A549 (cell line): ENCODE measurements at regions not wholly inside any gene's neighbourhood (a gene's known extent, or its start where the extent isn't known, plus 50 kb on each side); places are given as distances from the start of the nearest gene placed in this dataset.

ENCODE experiments used
- ATAC-seq, 2 experiments: fragments of 200-7000 bp in 1 of 2; fragments of >200 bp in 1 of 2; cut with Nextera tagmentation in 1 of 2; cut with Tn5 transposase in 1 of 2; 3 replicates each; pipeline versions ENCODE4 v1.8.0 to v1.9.1; 2018 to 2020; ENCODE audit warnings: mild to moderate bottlenecking in 1 of 2, moderate library complexity in 1 of 2
- CTCF ChIA-PET: fragments of 300-600 bp; sonication (Branson Sonifier 250); formaldehyde crosslinking; extraction: SDS; loops from one replicate; lab custom pipeline; 2021; ENCODE audit warnings: antibody characterized with exemption, inconsistent platforms; lab: Yijun Ruan, JAX
- POLR2A ChIA-PET: fragments of 350-600 bp; formaldehyde crosslinking; extraction: SDS; loops from one replicate; lab custom pipeline; 2021; ENCODE audit warnings: antibody characterized with exemption, inconsistent platforms; lab: Yijun Ruan, JAX
- DNase-seq, 2 experiments: peaks; one replicate each; pipeline versions ENCODE4 v3.0.0 to v3.0.0-alpha.2; 2011 to 2016; ENCODE audit warnings: low read depth in 1 of 2, low spot score in 1 of 2
- FAIRE-seq: peaks from 2 replicates; lab custom pipeline; 2011; peaks lifted over from hg19 to GRCh38; lab: Jason Lieb, UNC
- H3K27ac ChIP-seq, 2 experiments: fragments of >200 bp; sonication (Bioruptor Twin); formaldehyde crosslinking; 3 replicates each; pipeline ENCODE4 v1.5.1; 2016 to 2017
- H3K4me1 ChIP-seq: fragments of >200 bp; sonication (Bioruptor Twin); formaldehyde crosslinking; 3 replicates; pipeline ENCODE4 v1.6.1; 2016
- H3K4me2 ChIP-seq: fragments of >200 bp; sonication (Bioruptor Twin); formaldehyde crosslinking; 3 replicates; pipeline ENCODE4 v1.6.1; 2016
- H3K4me3 ChIP-seq: fragments of >200 bp; sonication (Bioruptor Twin); formaldehyde crosslinking; 3 replicates; pipeline ENCODE4 v1.5.1; 2016
- H3K9me3 ChIP-seq: fragments of >200 bp; sonication (Bioruptor Twin); formaldehyde crosslinking; 3 replicates; pipeline ENCODE4 v1.6.1; 2016
- CEBPB ChIP-seq, 2 experiments: fragments of >200 bp in 1 of 2; sonication (Bioruptor Twin) in 1 of 2; formaldehyde crosslinking in 1 of 2; IDR thresholded peaks; 2 replicates each; pipeline ENCODE4 v1.6.1; 2012 to 2016
- EHF ChIP-seq: fragments of 250-450 bp; sonication (Bioruptor Pico); IDR thresholded peaks from 2 replicates; pipeline ENCODE4 v1.5.0; 2020; ENCODE audit warnings: mild to moderate bottlenecking
- EHMT2 ChIP-seq: fragments of 200-600 bp; sonication (generic); IDR thresholded peaks from 2 replicates; pipeline ENCODE4 v1.6.1; 2016; ENCODE audit warnings: antibody characterized with exemption, low read depth, mild to moderate bottlenecking, moderate library complexity
- EP300 ChIP-seq, 2 experiments: fragments of >200 bp; sonication (Bioruptor Twin); formaldehyde crosslinking; IDR thresholded peaks; 2 replicates in 1 of 2; 3 replicates in 1 of 2; pipeline ENCODE4 v1.6.1; 2016 to 2017
- ESRRA ChIP-seq: fragments of 150-350 bp; IDR thresholded peaks from 2 replicates; pipeline ENCODE4 v1.6.1; 2014; ENCODE audit warnings: mild to moderate bottlenecking, low read length, borderline replicate concordance
- FOSL2 ChIP-seq, 2 experiments: fragments of 450-650 bp in 1 of 2; fragments of >200 bp in 1 of 2; sonication (Bioruptor Twin) in 1 of 2; formaldehyde crosslinking; IDR thresholded peaks; 2 replicates each; pipeline versions ENCODE4 v1.5.0 to v1.6.1; 2016 to 2020; ENCODE audit warnings: mild to moderate bottlenecking in 1 of 2, moderate library complexity in 1 of 2
- FOXS1 ChIP-seq: fragments of 250-450 bp; sonication (Bioruptor Pico); IDR thresholded peaks from 2 replicates; pipeline ENCODE4 v1.5.0; 2020; ENCODE audit warnings: mild to moderate bottlenecking, moderate library complexity
- GATA3 ChIP-seq: IDR thresholded peaks from 2 replicates; pipeline ENCODE4 v1.6.1; 2012; ENCODE audit warnings: borderline replicate concordance
- HEYL ChIP-seq: fragments of 250-450 bp; sonication (Bioruptor Pico); IDR thresholded peaks from 2 replicates; pipeline ENCODE4 v1.8.0; 2021; ENCODE audit warnings: mild to moderate bottlenecking, moderate library complexity
- HOXB5 ChIP-seq: fragments of 250-450 bp; sonication (Bioruptor Pico); IDR thresholded peaks from 2 replicates; pipeline ENCODE4 v1.5.0; 2020; ENCODE audit warnings: mild to moderate bottlenecking, moderate library complexity
- JUN ChIP-seq, 2 experiments: fragments of >200 bp; sonication (Bioruptor Twin); formaldehyde crosslinking; IDR thresholded peaks; 2 replicates in 1 of 2; 3 replicates in 1 of 2; pipeline ENCODE4 v1.6.1; 2016 to 2017
- JUNB ChIP-seq: fragments of >200 bp; sonication (Bioruptor Twin); formaldehyde crosslinking; IDR thresholded peaks from 2 replicates; pipeline ENCODE4 v1.6.1; 2016
- MAZ ChIP-seq: fragments of 150-350 bp; IDR thresholded peaks from 2 replicates; pipeline ENCODE4 v1.6.1; 2014; ENCODE audit warnings: antibody characterized with exemption, low read depth, low read length, borderline replicate concordance
- NFE2L2 ChIP-seq: fragments of 150-350 bp; conservative IDR thresholded peaks from 2 replicates; pipeline ENCODE4 v1.6.1; 2014; ENCODE audit warnings: low read length
- NR3C1 ChIP-seq: fragments of >200 bp; sonication (Bioruptor Twin); formaldehyde crosslinking; IDR thresholded peaks from 3 replicates; pipeline ENCODE4 v1.6.1; 2017
- PHF8 ChIP-seq: fragments of 200-600 bp; sonication (generic); IDR thresholded peaks from 2 replicates; pipeline ENCODE4 v1.6.1; 2016; ENCODE audit warnings: low read depth, mild to moderate bottlenecking, antibody characterized with exemption, moderate library complexity, borderline replicate concordance
- POLR2A ChIP-seq: IDR thresholded peaks from 2 replicates; pipeline ENCODE4 v1.6.1; 2012; ENCODE audit warnings: mild to moderate bottlenecking, low read length
- POLR2AphosphoS2 ChIP-seq: conservative IDR thresholded peaks from 2 replicates; pipeline ENCODE4 v1.6.1; 2012; ENCODE audit warnings: low read length, improper control_type of control experiment, inconsistent platforms
- RNF2 ChIP-seq: fragments of 200-600 bp; sonication (generic); IDR thresholded peaks from 2 replicates; pipeline ENCODE4 v1.6.1; 2016; ENCODE audit warnings: low read depth, mild to moderate bottlenecking, antibody characterized with exemption, moderate library complexity, borderline replicate concordance
- TFCP2L1 ChIP-seq: fragments of 250-450 bp; sonication (Bioruptor Pico); IDR thresholded peaks from 2 replicates; pipeline ENCODE4 v1.5.0; 2021; ENCODE audit warnings: mild to moderate bottlenecking
- TP53 ChIP-seq: fragments of 250-450 bp; sonication (Bioruptor Pico); IDR thresholded peaks from 2 replicates; pipeline ENCODE4 v1.5.0; 2021; ENCODE audit warnings: mild to moderate bottlenecking, moderate library complexity
- ZFP36 ChIP-seq: fragments of 450-650 bp; IDR thresholded peaks from 2 replicates; pipeline ENCODE4 v1.6.1; 2014; ENCODE audit warnings: borderline replicate concordance; ENCODE audit not compliant: partially characterized antibody
- ZNF302 ChIP-seq: fragments of 250-450 bp; sonication (Bioruptor Pico); IDR thresholded peaks from 2 replicates; pipeline ENCODE4 v1.9.0; 2021; ENCODE audit warnings: inconsistent platforms, mild to moderate bottlenecking, moderate library complexity
- WGBS: methylation state at CpG from one replicate; pipeline ENCODE4 v1.1.6; 2017; ENCODE audit errors: missing lambda C conversion rate; 5-methylcytosine and 5-hydroxymethylcytosine counted together
- TF ChIP-seq, protein P1 (sequence below): fragments of 200-600 bp; sonication (generic); IDR thresholded peaks from 2 replicates; pipeline ENCODE4 v1.6.1; 2016; ENCODE audit warnings: antibody characterized with exemption, mild to moderate bottlenecking, moderate library complexity
- TF ChIP-seq, protein P2 (sequence below): fragments of 450-650 bp; IDR thresholded peaks from 2 replicates; pipeline ENCODE4 v1.6.1; 2014; ENCODE audit warnings: antibody characterized with exemption
- TF ChIP-seq, protein P3 (sequence below): fragments of 150-350 bp; IDR thresholded peaks from 2 replicates; pipeline ENCODE4 v1.6.1; 2014; ENCODE audit warnings: low read depth, mild to moderate bottlenecking, low read length
- TF ChIP-seq, protein P4 (sequence below): fragments of >200 bp; sonication (Bioruptor Twin); formaldehyde crosslinking; IDR thresholded peaks from 3 replicates; pipeline ENCODE4 v1.6.1; 2016

DNA sequence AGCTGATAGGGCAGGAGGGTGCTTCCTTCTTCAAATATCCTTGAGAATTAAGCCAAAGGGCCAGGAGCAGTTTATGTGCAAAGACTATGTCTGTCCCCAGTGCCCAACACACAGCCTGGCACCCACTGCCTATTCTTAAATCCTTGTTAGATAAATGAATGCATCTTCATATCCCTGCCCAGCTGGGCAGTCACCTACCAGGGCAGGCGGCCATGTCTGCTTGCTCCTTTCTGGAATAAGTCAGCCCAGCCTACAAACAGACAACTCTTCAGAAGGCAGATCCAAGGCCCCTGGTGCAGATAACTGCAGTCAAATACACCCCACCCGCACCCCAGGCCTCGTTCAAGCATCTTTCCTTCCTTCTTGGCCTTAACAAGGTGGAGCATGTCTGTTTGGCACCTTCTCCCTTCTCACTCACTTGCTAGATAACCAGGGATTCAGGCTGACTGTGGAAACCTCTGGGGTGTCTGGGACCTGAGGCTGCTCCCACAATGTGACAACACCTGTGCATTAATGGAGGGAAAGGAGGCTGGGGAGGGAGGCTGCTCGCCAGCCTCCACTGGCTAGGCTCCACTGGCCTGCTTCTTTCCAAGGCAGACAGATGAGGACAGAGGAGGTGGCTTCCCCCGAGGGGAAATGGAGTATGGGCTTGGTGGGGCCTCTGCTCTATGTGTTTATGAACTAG, 59.9 kb upstream of the COL13A1 start:
- ChIA-PET CTCF (interaction anchor here (1.0 to 2.2 kb wide), 5 partner anchors 14 to 57 kb away, joined by 3 to 14 read pairs (median 4); no protein-coding TSS in a partner anchor), POLR2A (no interaction called here)
- DNase-seq (no peak), FAIRE-seq (no peak), ATAC-seq (no peak)
- TF ChIP-seq ESRRA (no peak), TP53 (CRISPR knock-in tag) (no peak), HEYL (no peak), RNF2 (no peak), HOXB5 (no peak), FOXS1 (CRISPR knock-in tag) (no peak), EHMT2 (no peak), NR3C1 (no peak), POLR2A (no peak), MAZ (no peak), CEBPB (IDR thresholded peaks at IDR 0.05) (no peak), ZFP36 (no peak), EHF (CRISPR knock-in tag) (no peak), JUNB (no peak), FOSL2 (IDR thresholded peaks at IDR 0.05) (no peak), FOSL2 (CRISPR knock-in tag; IDR thresholded peaks at IDR 0.05) (no peak), JUN (IDR thresholded peaks at IDR 0.05) (no peak)
- TF ChIP-seq, protein P1, sequence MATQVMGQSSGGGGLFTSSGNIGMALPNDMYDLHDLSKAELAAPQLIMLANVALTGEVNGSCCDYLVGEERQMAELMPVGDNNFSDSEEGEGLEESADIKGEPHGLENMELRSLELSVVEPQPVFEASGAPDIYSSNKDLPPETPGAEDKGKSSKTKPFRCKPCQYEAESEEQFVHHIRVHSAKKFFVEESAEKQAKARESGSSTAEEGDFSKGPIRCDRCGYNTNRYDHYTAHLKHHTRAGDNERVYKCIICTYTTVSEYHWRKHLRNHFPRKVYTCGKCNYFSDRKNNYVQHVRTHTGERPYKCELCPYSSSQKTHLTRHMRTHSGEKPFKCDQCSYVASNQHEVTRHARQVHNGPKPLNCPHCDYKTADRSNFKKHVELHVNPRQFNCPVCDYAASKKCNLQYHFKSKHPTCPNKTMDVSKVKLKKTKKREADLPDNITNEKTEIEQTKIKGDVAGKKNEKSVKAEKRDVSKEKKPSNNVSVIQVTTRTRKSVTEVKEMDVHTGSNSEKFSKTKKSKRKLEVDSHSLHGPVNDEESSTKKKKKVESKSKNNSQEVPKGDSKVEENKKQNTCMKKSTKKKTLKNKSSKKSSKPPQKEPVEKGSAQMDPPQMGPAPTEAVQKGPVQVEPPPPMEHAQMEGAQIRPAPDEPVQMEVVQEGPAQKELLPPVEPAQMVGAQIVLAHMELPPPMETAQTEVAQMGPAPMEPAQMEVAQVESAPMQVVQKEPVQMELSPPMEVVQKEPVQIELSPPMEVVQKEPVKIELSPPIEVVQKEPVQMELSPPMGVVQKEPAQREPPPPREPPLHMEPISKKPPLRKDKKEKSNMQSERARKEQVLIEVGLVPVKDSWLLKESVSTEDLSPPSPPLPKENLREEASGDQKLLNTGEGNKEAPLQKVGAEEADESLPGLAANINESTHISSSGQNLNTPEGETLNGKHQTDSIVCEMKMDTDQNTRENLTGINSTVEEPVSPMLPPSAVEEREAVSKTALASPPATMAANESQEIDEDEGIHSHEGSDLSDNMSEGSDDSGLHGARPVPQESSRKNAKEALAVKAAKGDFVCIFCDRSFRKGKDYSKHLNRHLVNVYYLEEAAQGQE = no peak
- TF ChIP-seq, protein P2, sequence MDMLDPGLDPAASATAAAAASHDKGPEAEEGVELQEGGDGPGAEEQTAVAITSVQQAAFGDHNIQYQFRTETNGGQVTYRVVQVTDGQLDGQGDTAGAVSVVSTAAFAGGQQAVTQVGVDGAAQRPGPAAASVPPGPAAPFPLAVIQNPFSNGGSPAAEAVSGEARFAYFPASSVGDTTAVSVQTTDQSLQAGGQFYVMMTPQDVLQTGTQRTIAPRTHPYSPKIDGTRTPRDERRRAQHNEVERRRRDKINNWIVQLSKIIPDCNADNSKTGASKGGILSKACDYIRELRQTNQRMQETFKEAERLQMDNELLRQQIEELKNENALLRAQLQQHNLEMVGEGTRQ = no peak
- no peak overlapping the region for H3K27ac ChIP-seq
- H3K9me3 ChIP-seq = no peaks in the 10 kb centered on the region
- H3K4me2 ChIP-seq = no peak overlapping the region
- no peak overlapping the region for H3K4me3 ChIP-seq
- H3K4me1 ChIP-seq = no peaks in the 10 kb centered on the region
- WGBS = 38% methylated on average over 5 of the region's 5 CpGs

DNA sequence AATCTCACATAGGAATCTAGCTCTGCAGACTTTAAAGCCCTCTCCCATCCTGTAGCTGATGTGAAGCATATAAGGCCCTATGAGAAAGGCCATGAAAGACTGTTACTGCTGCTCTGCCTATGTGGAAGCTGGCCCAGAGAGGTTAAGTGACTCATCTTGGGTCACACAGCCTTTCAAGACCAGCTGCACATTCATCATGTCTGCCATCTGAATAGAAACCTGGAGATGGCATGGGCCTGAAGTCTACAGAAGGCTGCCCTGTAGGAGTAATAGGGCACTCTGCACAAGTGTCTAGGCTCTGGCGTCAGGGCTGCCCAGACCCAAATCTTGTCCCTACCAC, 59.4 kb upstream of the COL13A1 start:
- CTCF ChIA-PET = interaction anchor here (0.9 to 2.2 kb wide), 12 partner anchors 8 to 174 kb away, joined by 3 to 14 read pairs (median 4); no protein-coding TSS in a partner anchor
- H3K4me2 ChIP-seq = no peak overlapping the region
- TF ChIP-seq, protein P3, sequence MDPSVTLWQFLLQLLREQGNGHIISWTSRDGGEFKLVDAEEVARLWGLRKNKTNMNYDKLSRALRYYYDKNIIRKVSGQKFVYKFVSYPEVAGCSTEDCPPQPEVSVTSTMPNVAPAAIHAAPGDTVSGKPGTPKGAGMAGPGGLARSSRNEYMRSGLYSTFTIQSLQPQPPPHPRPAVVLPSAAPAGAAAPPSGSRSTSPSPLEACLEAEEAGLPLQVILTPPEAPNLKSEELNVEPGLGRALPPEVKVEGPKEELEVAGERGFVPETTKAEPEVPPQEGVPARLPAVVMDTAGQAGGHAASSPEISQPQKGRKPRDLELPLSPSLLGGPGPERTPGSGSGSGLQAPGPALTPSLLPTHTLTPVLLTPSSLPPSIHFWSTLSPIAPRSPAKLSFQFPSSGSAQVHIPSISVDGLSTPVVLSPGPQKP = no peak
- TF ChIP-seq POLR2AphosphoS2 (no peak), POLR2A (no peak), NFE2L2 (no peak), JUN (IDR thresholded peaks at IDR 0.05) (no peak), EP300 (IDR thresholded peaks at IDR 0.05) (no peak), TFCP2L1 (CRISPR knock-in tag) (no peak), ZNF302 (CRISPR knock-in tag) (no peak), PHF8 (no peak), GATA3 (no peak)
- TF ChIP-seq, protein P4, sequence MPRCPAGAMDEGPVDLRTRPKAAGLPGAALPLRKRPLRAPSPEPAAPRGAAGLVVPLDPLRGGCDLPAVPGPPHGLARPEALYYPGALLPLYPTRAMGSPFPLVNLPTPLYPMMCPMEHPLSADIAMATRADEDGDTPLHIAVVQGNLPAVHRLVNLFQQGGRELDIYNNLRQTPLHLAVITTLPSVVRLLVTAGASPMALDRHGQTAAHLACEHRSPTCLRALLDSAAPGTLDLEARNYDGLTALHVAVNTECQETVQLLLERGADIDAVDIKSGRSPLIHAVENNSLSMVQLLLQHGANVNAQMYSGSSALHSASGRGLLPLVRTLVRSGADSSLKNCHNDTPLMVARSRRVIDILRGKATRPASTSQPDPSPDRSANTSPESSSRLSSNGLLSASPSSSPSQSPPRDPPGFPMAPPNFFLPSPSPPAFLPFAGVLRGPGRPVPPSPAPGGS = no peak
- no peaks in the 10 kb centered on the region for H3K4me1 ChIP-seq
- no peak for FAIRE-seq
- no peak for ATAC-seq
- DNase-seq = no peak
- no peaks in the 10 kb centered on the region for H3K9me3 ChIP-seq
- no peak overlapping the region for H3K4me3 ChIP-seq
- POLR2A ChIA-PET = no interaction called here
- H3K27ac ChIP-seq = no peak overlapping the region
- WGBS = 100% methylated on average over 1 of the region's 1 CpG
